Parathyroid adenoma (tissue), 2 donors: ENCODE measurements at regions not wholly inside any gene's neighbourhood (a gene's known extent, or its start where the extent isn't known, plus 50 kb on each side); places are given as distances from the start of the nearest gene placed in this dataset.

ENCODE experiments used
- H2AFZ ChIP-seq: fragments of 300-600 bp; sonication (generic); one replicate; pipeline ENCODE4 v1.7.0; 2017; ENCODE audit warnings: antibody characterized with exemption, mild to moderate bottlenecking
- H3K27ac ChIP-seq: fragments of 300-600 bp; sonication (generic); one replicate; pipeline ENCODE4 v1.7.0; 2017
- H3K27me3 ChIP-seq: fragments of 300-600 bp; sonication (generic); one replicate; pipeline ENCODE4 v1.7.0; 2017; ENCODE audit warnings: low read length; ENCODE audit not compliant: control insufficient read depth, insufficient read depth
- H3K36me3 ChIP-seq: fragments of 300-600 bp; sonication (generic); one replicate; pipeline ENCODE4 v1.7.0; 2017; ENCODE audit warnings: low read length; ENCODE audit not compliant: control insufficient read depth, insufficient read depth
- H3K4me1 ChIP-seq: fragments of 300-600 bp; sonication (generic); one replicate; pipeline ENCODE4 v1.7.0; 2017; ENCODE audit warnings: control low read depth
- H3K4me2 ChIP-seq: fragments of 300-600 bp; sonication (generic); one replicate; pipeline ENCODE4 v1.7.0; 2017; ENCODE audit warnings: low read length
- H3K4me3 ChIP-seq: fragments of 300-600 bp; sonication (generic); one replicate; pipeline ENCODE4 v1.7.0; 2017; ENCODE audit warnings: low read depth, low read length
- H3K79me2 ChIP-seq: fragments of 300-600 bp; sonication (generic); one replicate; pipeline ENCODE4 v1.7.0; 2017; ENCODE audit warnings: control low read depth
- H3K9ac ChIP-seq: fragments of 300-600 bp; sonication (generic); one replicate; pipeline ENCODE4 v1.7.0; 2017; ENCODE audit warnings: mild to moderate bottlenecking
- H3K9me3 ChIP-seq: fragments of 300-600 bp; sonication (generic); one replicate; pipeline ENCODE4 v1.7.0; 2017; ENCODE audit warnings: low read length; ENCODE audit not compliant: control insufficient read depth
- TF ChIP-seq, protein P1 (sequence below): fragments of 300-600 bp; sonication (generic); IDR thresholded peaks from one replicate; pipeline ENCODE4 v1.7.0; 2017; ENCODE audit warnings: antibody characterized with exemption, mild to moderate bottlenecking
- donor health status: primary hyperparathyroidism.

DNA sequence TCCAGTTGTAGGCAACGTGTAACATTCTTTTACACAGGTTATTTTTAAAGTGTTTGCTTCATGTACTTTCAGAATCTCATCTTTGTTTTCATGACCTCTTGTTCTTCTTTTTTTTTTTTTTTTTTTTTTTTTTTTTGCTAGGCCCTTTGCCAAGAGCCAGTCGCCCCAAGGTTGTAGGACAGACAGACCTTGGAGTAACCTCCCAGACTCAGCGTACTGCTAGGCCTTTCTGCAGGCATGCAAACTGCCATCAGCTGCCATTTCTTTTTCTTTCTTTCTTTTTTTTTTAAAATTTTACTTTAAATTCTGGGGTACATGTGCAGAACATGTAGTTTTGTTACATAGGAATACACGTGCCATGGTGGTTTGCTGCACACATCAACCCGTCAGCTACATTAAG, 452.3 kb upstream of the MDGA2 start:
- TF ChIP-seq, protein P1, sequence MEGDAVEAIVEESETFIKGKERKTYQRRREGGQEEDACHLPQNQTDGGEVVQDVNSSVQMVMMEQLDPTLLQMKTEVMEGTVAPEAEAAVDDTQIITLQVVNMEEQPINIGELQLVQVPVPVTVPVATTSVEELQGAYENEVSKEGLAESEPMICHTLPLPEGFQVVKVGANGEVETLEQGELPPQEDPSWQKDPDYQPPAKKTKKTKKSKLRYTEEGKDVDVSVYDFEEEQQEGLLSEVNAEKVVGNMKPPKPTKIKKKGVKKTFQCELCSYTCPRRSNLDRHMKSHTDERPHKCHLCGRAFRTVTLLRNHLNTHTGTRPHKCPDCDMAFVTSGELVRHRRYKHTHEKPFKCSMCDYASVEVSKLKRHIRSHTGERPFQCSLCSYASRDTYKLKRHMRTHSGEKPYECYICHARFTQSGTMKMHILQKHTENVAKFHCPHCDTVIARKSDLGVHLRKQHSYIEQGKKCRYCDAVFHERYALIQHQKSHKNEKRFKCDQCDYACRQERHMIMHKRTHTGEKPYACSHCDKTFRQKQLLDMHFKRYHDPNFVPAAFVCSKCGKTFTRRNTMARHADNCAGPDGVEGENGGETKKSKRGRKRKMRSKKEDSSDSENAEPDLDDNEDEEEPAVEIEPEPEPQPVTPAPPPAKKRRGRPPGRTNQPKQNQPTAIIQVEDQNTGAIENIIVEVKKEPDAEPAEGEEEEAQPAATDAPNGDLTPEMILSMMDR = no peak
- H3K9me3 ChIP-seq = no peaks in the 10 kb centered on the region

DNA sequence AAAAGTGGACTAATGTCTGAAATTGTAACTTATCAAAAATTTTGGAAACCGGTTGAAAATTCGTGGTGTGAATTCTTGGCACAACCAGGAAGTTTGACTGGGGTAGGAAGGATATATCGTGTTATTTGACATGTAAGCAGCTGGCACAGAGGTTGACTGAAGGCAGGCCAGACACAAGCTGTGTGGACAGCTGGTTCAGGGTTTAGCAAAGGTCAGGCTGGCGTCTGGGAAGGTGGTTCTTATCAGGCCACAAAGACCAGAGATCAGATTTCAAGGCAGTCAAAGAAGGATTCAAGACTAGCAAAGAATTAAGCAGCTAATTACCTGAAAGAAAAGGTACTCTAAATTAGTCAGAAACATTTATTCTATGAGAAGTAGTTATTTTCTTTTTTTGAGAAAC, 450.2 kb upstream of the MDGA2 start:
- Histone ChIP-seq H3K27ac (no peak overlapping the region), H3K4me1 (no peaks in the 10 kb centered on the region), H3K4me3 (no peak overlapping the region), H3K79me2 (no peaks in the 10 kb centered on the region), H3K4me2 (no peak overlapping the region), H3K9me3 (no peaks in the 10 kb centered on the region), H3K27me3 (no peaks in the 10 kb centered on the region), H2AFZ (no peak overlapping the region), H3K9ac (no peak overlapping the region), H3K36me3 (no peaks in the 10 kb centered on the region)
- TF ChIP-seq, protein P1 = no peak

More for the DNA sequence above, 452.3 kb upstream of the MDGA2 start:
- no peak overlapping the region for H3K27ac ChIP-seq
- no peak overlapping the region for H3K4me3 ChIP-seq
- no peak overlapping the region for H2AFZ ChIP-seq
- H3K36me3 ChIP-seq = no peaks in the 10 kb centered on the region
- H3K4me2 ChIP-seq = no peak overlapping the region
- H3K4me1 ChIP-seq = no peaks in the 10 kb centered on the region
- no peak overlapping the region for H3K9ac ChIP-seq
- no peaks in the 10 kb centered on the region for H3K79me2 ChIP-seq
- H3K27me3 ChIP-seq = no peaks in the 10 kb centered on the region

DNA sequence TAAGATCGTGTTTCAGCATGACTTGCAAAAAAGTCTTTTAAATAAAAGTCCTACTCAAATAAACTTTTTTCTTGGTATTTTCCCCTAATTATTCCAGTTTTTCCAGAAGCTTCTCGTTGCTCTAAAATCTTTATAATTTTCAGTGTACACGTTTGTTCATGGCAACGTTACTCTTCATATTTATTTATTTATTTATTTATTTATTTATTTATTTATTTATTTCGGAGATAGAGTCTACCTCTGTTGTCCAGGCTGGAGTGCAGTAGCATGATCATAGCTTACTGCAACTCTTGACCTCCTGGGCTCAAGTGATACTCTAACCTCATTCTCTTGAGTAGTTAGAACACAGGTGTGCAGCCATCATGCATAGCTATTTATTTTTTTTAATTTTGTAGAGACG, 438.3 kb upstream of the MDGA2 start:
- Histone ChIP-seq H3K79me2 (no peaks in the 10 kb centered on the region), H3K4me1 (no peaks in the 10 kb centered on the region), H3K9ac (no peak overlapping the region), H3K27me3 (no peaks in the 10 kb centered on the region), H3K9me3 (no peaks in the 10 kb centered on the region), H3K4me2 (no peak overlapping the region), H3K36me3 (no peaks in the 10 kb centered on the region), H2AFZ (no peak overlapping the region), H3K4me3 (no peak overlapping the region), H3K27ac (no peak overlapping the region)
- TF ChIP-seq, protein P1 = no peak

DNA sequence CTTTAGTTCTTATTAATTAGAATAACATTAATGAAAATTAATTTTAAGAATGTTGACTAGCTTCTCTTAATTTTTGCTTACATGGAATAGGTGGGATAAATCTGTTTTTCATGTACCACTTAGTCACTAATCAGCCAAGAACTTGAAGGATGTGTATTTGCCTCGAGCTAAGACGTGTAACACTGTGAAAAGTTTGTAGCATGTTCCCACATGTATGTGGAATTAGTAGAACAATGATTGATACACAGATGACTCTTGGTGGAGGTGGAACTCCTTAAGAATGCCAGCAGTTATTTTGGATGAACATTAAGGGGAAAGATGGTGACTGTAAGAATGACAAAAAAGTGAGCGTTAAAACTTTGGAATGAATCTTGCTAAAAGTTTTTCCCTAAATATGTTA, 435.7 kb upstream of the MDGA2 start:
- Histone ChIP-seq H3K4me3 (no peak overlapping the region), H3K27me3 (no peaks in the 10 kb centered on the region), H2AFZ (no peak overlapping the region), H3K9me3 (no peaks in the 10 kb centered on the region), H3K27ac (no peak overlapping the region), H3K9ac (no peak overlapping the region), H3K4me2 (no peak overlapping the region), H3K36me3 (no peaks in the 10 kb centered on the region), H3K4me1 (no peaks in the 10 kb centered on the region), H3K79me2 (no peaks in the 10 kb centered on the region)
- TF ChIP-seq, protein P1 = no peak

DNA sequence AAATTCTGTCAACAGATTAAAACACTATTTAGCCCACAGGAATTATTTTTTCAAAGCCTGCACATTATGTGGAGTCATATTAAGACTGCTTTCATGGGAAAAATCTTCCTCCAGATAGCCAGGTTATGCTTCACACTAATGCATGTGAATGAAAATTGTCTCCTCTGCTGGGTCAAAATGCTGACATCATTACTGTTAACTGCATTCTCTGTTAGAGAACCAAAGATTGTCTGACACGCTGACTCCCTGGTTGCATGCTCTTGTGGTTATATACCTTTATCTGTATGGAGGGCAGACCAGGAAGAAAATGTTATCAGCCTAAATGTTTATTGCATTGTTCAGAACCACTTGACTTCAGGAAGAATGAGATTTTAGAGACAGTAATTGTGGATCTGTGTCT, 432.2 kb upstream of the MDGA2 start:
- no peaks in the 10 kb centered on the region for H3K79me2 ChIP-seq
- no peaks in the 10 kb centered on the region for H3K27me3 ChIP-seq
- no peak overlapping the region for H3K4me2 ChIP-seq
- no peaks in the 10 kb centered on the region for H3K9me3 ChIP-seq
- H3K27ac ChIP-seq = no peak overlapping the region
- H3K36me3 ChIP-seq = no peaks in the 10 kb centered on the region
- TF ChIP-seq, protein P1 = no peak
- H2AFZ ChIP-seq = no peak overlapping the region
- H3K4me3 ChIP-seq = no peak overlapping the region
- H3K4me1 ChIP-seq = no peaks in the 10 kb centered on the region
- no peak overlapping the region for H3K9ac ChIP-seq
